GM12878 (cell line): ENCODE measurements at regions not wholly inside any gene's neighbourhood (a gene's known extent, or its start where the extent isn't known, plus 50 kb on each side); places are given as distances from the start of the nearest gene placed in this dataset.

Experiments
- ATAC-seq: fragments of 200-7000 bp; cut with Tn5 transposase; 3 replicates; pipeline ENCODE4 v1.9.1; 2020; ENCODE audit warnings: mild to moderate bottlenecking, moderate library complexity
- BruUV-seq: library from RNA; stranded (reverse); fragments of 400-500 nt; replicated peaks from 2 replicates; lab custom pipeline; 2021; lab: Mats Ljungman, UMichigan
- CTCF ChIA-PET: fragments of 300-600 bp; sonication (Branson Sonifier 250); formaldehyde crosslinking; extraction: SDS; loops from one replicate; lab custom pipeline; 2021; ENCODE audit warnings: inconsistent platforms; lab: Yijun Ruan, JAX
- POLR2A ChIA-PET: fragments of 350-600 bp; formaldehyde crosslinking; extraction: SDS; loops from one replicate; lab custom pipeline; 2021; ENCODE audit warnings: inconsistent platforms; lab: Charles Lee
- RAD21 ChIA-PET: fragments of 300-600 bp; sonication (Branson Sonifier 250); formaldehyde crosslinking; loops from one replicate; lab custom pipeline; 2023; ENCODE audit warnings: antibody characterized with exemption; ENCODE audit not compliant: unreplicated experiment; lab: Charles Lee
- SMC1A ChIA-PET: fragments of 300-600 bp; sonication (Branson Sonifier 250); formaldehyde crosslinking; loops from one replicate; lab custom pipeline; 2023; ENCODE audit not compliant: unreplicated experiment, uncharacterized antibody; lab: Charles Lee
- DNase-seq: peaks from one replicate; pipeline ENCODE4 v3.0.0-alpha.2; 2011; ENCODE audit warnings: low read depth, low spot score
- FAIRE-seq: peaks from 3 replicates; lab custom pipeline; 2011; peaks lifted over from hg19 to GRCh38; lab: Jason Lieb, UNC
- H2AFZ ChIP-seq: 2 replicates; pipeline ENCODE4 v1.6.0; 2011; ENCODE audit warnings: low read depth, low read length, control low read depth; ENCODE audit not compliant: control insufficient read depth
- H3K27ac ChIP-seq: 2 replicates; pipeline ENCODE4 v1.5.1; 2011; ENCODE audit warnings: control low read depth; ENCODE audit not compliant: control insufficient read depth, insufficient read depth
- H3K27me3 ChIP-seq, 2 experiments: replicated peaks in 1 of 2; 2 replicates each; pipeline versions ENCODE4 v1.6.0 to v1.6.1; 2011; ENCODE audit warnings: low read length in 1 of 2; ENCODE audit not compliant: control insufficient read depth in 2 of 2, insufficient read depth in 2 of 2
- H3K36me3 ChIP-seq, 2 experiments: 2 replicates each; pipeline ENCODE4 v1.5.1; 2011; ENCODE audit warnings: low read length in 1 of 2; ENCODE audit not compliant: control insufficient read depth in 2 of 2, insufficient read depth in 2 of 2
- H3K4me1 ChIP-seq: 2 replicates; pipeline ENCODE4 v1.6.1; 2011; ENCODE audit warnings: mild to moderate bottlenecking, low read length, moderate library complexity, mixed read lengths; ENCODE audit not compliant: control insufficient read depth, insufficient read depth
- H3K4me2 ChIP-seq: 2 replicates; pipeline ENCODE4 v1.6.0; 2011; ENCODE audit warnings: control low read depth; ENCODE audit not compliant: control insufficient read depth, insufficient read depth
- H3K4me3 ChIP-seq: fragments of 200-600 bp; sonication (generic); 2 replicates; pipeline ENCODE4 v1.5.1; 2016
- H3K79me2 ChIP-seq: 2 replicates; pipeline ENCODE4 v1.6.0; 2011; ENCODE audit warnings: low read length; ENCODE audit not compliant: control insufficient read depth, insufficient read depth
- H3K9ac ChIP-seq: 2 replicates; pipeline ENCODE4 v1.8.0; 2011; ENCODE audit warnings: low read length, control low read depth, mixed read lengths; ENCODE audit not compliant: control insufficient read depth, insufficient read depth
- H3K9me3 ChIP-seq: replicated peaks from 3 replicates; pipeline ENCODE4 v1.5.1; 2011; ENCODE audit warnings: mild to moderate bottlenecking, low read length; ENCODE audit not compliant: control insufficient read depth, insufficient read depth
- H4K20me1 ChIP-seq: 2 replicates; pipeline ENCODE4 v1.6.0; 2011; ENCODE audit not compliant: control insufficient read depth, insufficient read depth
- BHLHE40 ChIP-seq, 2 experiments: fragments of 450-650 bp in 1 of 2; IDR thresholded peaks; 2 replicates each; pipeline ENCODE4 v1.6.1; 2011 to 2017; ENCODE audit warnings: low read depth in 2 of 2, borderline replicate concordance in 1 of 2, improper control_type of control experiment in 1 of 2, low read length in 1 of 2, mild to moderate bottlenecking in 1 of 2
- CBFB ChIP-seq: IDR thresholded peaks from 2 replicates; pipeline ENCODE4 v1.6.1; 2016; ENCODE audit warnings: antibody characterized with exemption, low read depth
- HDAC6 ChIP-seq: fragments of 200-600 bp; sonication (generic); IDR thresholded peaks from one replicate; pipeline ENCODE4 v1.8.0; 2017; ENCODE audit warnings: antibody characterized with exemption; ENCODE audit not compliant: unreplicated experiment
- IKZF1 ChIP-seq: fragments of 450-650 bp; conservative IDR thresholded peaks from 2 replicates; pipeline ENCODE4 v1.6.1; 2017; ENCODE audit warnings: antibody characterized with exemption, mild to moderate bottlenecking
- JUNB ChIP-seq: IDR thresholded peaks from 2 replicates; pipeline ENCODE4 v1.6.1; 2016; ENCODE audit warnings: antibody characterized with exemption, mild to moderate bottlenecking
- MEF2A ChIP-seq: IDR thresholded peaks from 2 replicates; pipeline ENCODE4 v1.6.1; 2011; ENCODE audit warnings: low read depth, mild to moderate bottlenecking, low read length, moderate library complexity; ENCODE audit not compliant: insufficient read depth
- MXI1 ChIP-seq: fragments of 150-350 bp; IDR thresholded peaks from 2 replicates; pipeline ENCODE4 v1.6.1; 2011; ENCODE audit warnings: low read depth, mild to moderate bottlenecking, inconsistent platforms, low read length, improper control_type of control experiment
- MYB ChIP-seq: fragments of 150-350 bp; IDR thresholded peaks from 2 replicates; pipeline ENCODE4 v1.6.1; 2014; ENCODE audit warnings: mild to moderate bottlenecking, low read depth, low read length, borderline replicate concordance
- POLR2A ChIP-seq: IDR thresholded peaks from 2 replicates; pipeline ENCODE4 v1.6.1; 2011; ENCODE audit warnings: low read depth, mild to moderate bottlenecking, low read length
- RELA ChIP-seq: fragments of 450-650 bp; IDR thresholded peaks from 2 replicates; pipeline ENCODE4 v1.8.0; 2014; ENCODE audit warnings: borderline replicate concordance; ENCODE audit not compliant: partially characterized antibody
- TAF1 ChIP-seq: IDR thresholded peaks from 2 replicates; pipeline ENCODE4 v1.6.1; 2011; ENCODE audit warnings: mild to moderate bottlenecking, low read depth, low read length, borderline replicate concordance
- TBL1XR1 ChIP-seq: IDR thresholded peaks from 2 replicates; pipeline ENCODE4 v1.6.1; 2012; ENCODE audit warnings: low read depth, low read length, improper control_type of control experiment
- ZBED1 ChIP-seq: IDR thresholded peaks from 2 replicates; pipeline ENCODE4 v1.6.1; 2016; ENCODE audit warnings: borderline replicate concordance
- WGBS: methylation state at CpG from one replicate; pipeline ENCODE4 v1.1.6; 2016; ENCODE audit warnings: low lambda C conversion rate; ENCODE audit not compliant: insufficient replicate concordance, insufficient coverage; ENCODE audit errors: missing lambda C conversion rate; 5-methylcytosine and 5-hydroxymethylcytosine counted together
- in situ Hi-C: fragments of 300-500 bp; cut with MboI; formaldehyde crosslinking; loops from 9 replicates; pipeline ENCODE4 v1.14.3; 2018; ENCODE audit warnings: mixed read lengths
- intact Hi-C: fragments of 100-400 bp; cut with micrococcal nuclease; formaldehyde crosslinking; loops from one replicate; pipeline ENCODE4 v1.14.2; 2022; ENCODE audit not compliant: unreplicated experiment
- TF ChIP-seq, protein P1 (sequence below): fragments of 450-650 bp; IDR thresholded peaks from 2 replicates; pipeline ENCODE4 v1.6.1; 2014; ENCODE audit warnings: mild to moderate bottlenecking

- in situ Hi-C loops (no loop called here), intact Hi-C loops (no loop called here)
- Histone ChIP-seq H3K9me3 (no peaks in the 10 kb centered on the region), H3K4me3 (no peak overlapping the region), H3K79me2 (no peaks in the 10 kb centered on the region), H3K27me3 (no peaks in the 10 kb centered on the region), H3K4me1 (no peaks in the 10 kb centered on the region), H3K36me3 (no peaks in the 10 kb centered on the region), H2AFZ (no peak overlapping the region), H3K4me2 (no peak overlapping the region), H3K27ac (no peak overlapping the region), H4K20me1 (no peaks in the 10 kb centered on the region), H3K9ac (no peak overlapping the region)
- no TSS peak for BruUV-seq
- TF ChIP-seq ZBED1 (no peak), MXI1 (no peak), TBL1XR1 (no peak), JUNB (no peak), IKZF1 (no peak), CBFB (no peak), MEF2A (no peak), RELA (no peak), HDAC6 (no peak), MYB (no peak), BHLHE40 (IDR thresholded peaks at IDR 0.05; ENCODE audit: borderline replicate concordance in 1 of 2, low read depth in 2 of 2, low read length in 1 of 2) (no peak), POLR2A (no peak), TAF1 (no peak)
- TF ChIP-seq, protein P1, sequence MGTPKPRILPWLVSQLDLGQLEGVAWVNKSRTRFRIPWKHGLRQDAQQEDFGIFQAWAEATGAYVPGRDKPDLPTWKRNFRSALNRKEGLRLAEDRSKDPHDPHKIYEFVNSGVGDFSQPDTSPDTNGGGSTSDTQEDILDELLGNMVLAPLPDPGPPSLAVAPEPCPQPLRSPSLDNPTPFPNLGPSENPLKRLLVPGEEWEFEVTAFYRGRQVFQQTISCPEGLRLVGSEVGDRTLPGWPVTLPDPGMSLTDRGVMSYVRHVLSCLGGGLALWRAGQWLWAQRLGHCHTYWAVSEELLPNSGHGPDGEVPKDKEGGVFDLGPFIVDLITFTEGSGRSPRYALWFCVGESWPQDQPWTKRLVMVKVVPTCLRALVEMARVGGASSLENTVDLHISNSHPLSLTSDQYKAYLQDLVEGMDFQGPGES = no peak
- WGBS = 5% methylated on average over 1 of the region's 1 CpG
- POLR2A ChIA-PET = no interaction called here
- no peak for DNase-seq
- RAD21 ChIA-PET = no interaction called here
- no peak for FAIRE-seq
- SMC1A ChIA-PET = interaction anchor here (1.0 kb wide), 1 partner anchor 12 kb away, joined by 3 read pairs; no protein-coding TSS in a partner anchor
- CTCF ChIA-PET = interaction anchor here (1.3 kb wide), 1 partner anchor 15 kb away, joined by 3 read pairs; no protein-coding TSS in a partner anchor
- ATAC-seq = no peak
Observed at GRCh38 chr4:116346750-116347149, 738.6 kb downstream of the TRAM1L1 start.
